Mammary epithelial cell (primary cell): ENCODE measurements at regions not wholly inside any gene's neighbourhood (a gene's known extent, or its start where the extent isn't known, plus 50 kb on each side); places are given as distances from the start of the nearest gene placed in this dataset.

ENCODE experiments used
- EZH2 ChIP-seq: IDR thresholded peaks from 2 replicates; pipeline ENCODE4 v1.6.1; 2012; ENCODE audit warnings: low read length, inconsistent platforms, borderline replicate concordance
- TF ChIP-seq, protein P1 (sequence below), 2 donors: IDR thresholded peaks in 1 of 2; conservative IDR thresholded peaks in 1 of 2; 2 replicates each; pipeline ENCODE4 v1.5.1; 2011 to 2012; ENCODE audit warnings: inconsistent platforms in 2 of 2, low read length in 2 of 2, mild to moderate bottlenecking in 2 of 2, control low read depth in 1 of 2, low read depth in 1 of 2; ENCODE audit not compliant: insufficient read depth in 1 of 2; ENCODE audit errors: extremely low read depth in 1 of 2

DNA sequence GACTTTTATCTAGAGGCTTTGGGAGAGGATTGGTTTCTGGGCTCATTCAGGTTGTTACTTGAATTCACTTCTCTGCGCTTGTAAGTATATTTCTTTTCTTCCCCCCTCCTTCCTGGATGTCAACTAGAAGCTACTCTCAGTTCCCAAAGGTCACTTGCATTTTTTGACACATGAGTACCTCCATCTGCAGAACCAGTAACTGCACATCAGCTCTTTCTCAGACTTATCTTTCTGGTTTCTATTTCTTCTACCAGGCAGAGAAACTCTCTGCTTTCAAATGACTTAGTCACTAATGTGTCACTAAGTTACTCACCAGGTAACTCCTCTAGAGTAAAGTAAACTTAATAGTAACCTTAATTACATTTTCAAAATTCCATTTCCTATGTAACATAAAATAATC, 773.0 kb upstream of the LUZP2 start:
- TF ChIP-seq, protein P1, sequence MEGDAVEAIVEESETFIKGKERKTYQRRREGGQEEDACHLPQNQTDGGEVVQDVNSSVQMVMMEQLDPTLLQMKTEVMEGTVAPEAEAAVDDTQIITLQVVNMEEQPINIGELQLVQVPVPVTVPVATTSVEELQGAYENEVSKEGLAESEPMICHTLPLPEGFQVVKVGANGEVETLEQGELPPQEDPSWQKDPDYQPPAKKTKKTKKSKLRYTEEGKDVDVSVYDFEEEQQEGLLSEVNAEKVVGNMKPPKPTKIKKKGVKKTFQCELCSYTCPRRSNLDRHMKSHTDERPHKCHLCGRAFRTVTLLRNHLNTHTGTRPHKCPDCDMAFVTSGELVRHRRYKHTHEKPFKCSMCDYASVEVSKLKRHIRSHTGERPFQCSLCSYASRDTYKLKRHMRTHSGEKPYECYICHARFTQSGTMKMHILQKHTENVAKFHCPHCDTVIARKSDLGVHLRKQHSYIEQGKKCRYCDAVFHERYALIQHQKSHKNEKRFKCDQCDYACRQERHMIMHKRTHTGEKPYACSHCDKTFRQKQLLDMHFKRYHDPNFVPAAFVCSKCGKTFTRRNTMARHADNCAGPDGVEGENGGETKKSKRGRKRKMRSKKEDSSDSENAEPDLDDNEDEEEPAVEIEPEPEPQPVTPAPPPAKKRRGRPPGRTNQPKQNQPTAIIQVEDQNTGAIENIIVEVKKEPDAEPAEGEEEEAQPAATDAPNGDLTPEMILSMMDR (conservative IDR thresholded peaks at IDR 0.05 in 1 of 2, IDR thresholded peaks at IDR 0.05 in 1 of 2; ENCODE audit: extremely low read depth in 1 of 2, insufficient read depth in 1 of 2, low read depth in 1 of 2, low read length in 2 of 2): no peak
- TF ChIP-seq EZH2: no peak
